ENCODE measurements at regions not wholly inside any gene's neighbourhood (a gene's known extent, or its start where the extent isn't known, plus 50 kb on each side); places are given as distances from the start of the nearest gene placed in this dataset.

DNA sequence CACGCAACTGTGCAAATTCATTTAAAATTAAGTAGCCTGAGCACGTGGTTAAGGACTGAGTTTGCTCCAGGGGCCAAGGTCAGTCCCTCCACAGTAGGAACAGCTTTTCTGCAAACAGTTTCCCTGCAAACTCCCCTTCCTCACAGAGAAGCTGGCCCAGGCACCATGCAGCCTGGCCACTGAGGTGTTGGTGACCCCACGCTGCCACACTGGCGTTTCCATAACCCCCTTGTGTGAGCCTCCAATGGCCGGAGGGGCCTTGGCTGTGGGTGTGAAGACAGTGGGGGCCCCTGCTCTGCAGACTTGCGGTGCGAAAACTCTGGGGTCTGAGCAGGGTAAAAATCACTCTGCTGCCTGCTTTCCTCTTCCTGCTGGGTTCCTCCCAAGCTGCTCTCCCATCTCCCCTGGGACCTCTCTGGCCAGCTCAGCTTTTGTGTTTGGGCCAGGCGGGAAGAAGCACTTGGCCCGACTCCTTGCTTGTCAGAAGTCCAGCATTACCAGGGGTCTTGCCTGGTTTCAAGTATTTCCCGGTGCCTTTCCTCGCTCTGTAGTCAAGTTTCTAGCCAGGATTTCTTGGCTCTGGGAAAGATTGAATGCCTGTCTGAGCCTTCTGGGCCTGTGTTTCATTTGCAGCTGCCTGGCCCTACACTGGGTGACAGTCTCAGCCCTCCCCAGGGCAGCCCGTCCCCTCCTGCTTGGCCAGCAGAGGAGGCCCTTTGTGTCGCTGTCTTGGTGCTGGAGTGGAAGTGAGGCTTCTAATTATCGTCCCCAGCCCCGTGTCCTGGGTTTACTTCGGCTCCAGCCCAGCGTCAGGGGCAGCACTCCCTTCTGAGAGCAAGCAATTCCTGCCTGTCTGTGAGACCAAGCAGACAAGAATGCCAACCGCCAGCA lies 131.4 kb upstream of the SLC1A4 start:
- TF ChIP-seq, protein P1, sequence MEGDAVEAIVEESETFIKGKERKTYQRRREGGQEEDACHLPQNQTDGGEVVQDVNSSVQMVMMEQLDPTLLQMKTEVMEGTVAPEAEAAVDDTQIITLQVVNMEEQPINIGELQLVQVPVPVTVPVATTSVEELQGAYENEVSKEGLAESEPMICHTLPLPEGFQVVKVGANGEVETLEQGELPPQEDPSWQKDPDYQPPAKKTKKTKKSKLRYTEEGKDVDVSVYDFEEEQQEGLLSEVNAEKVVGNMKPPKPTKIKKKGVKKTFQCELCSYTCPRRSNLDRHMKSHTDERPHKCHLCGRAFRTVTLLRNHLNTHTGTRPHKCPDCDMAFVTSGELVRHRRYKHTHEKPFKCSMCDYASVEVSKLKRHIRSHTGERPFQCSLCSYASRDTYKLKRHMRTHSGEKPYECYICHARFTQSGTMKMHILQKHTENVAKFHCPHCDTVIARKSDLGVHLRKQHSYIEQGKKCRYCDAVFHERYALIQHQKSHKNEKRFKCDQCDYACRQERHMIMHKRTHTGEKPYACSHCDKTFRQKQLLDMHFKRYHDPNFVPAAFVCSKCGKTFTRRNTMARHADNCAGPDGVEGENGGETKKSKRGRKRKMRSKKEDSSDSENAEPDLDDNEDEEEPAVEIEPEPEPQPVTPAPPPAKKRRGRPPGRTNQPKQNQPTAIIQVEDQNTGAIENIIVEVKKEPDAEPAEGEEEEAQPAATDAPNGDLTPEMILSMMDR (IDR thresholded peaks at IDR 0.05; ENCODE audit: low read length) = no peak
- no peak for TF ChIP-seq EZH2 (IDR thresholded peaks at IDR 0.05; ENCODE audit: borderline replicate concordance, low read length)

Data from OCI-LY1 (cell line).